Panc1 (cell line): ENCODE measurements at regions not wholly inside any gene's neighbourhood (a gene's known extent, or its start where the extent isn't known, plus 50 kb on each side); places are given as distances from the start of the nearest gene placed in this dataset.

Source experiments
- ATAC-seq: fragments of 200-7000 bp; cut with Tn5 transposase; 2 replicates; pipeline ENCODE4 v1.9.1; 2020; ENCODE audit warnings: mild to moderate bottlenecking, moderate library complexity
- BruUV-seq: library from RNA; stranded (reverse); fragments of 400-500 nt; replicated peaks from 2 replicates; lab custom pipeline; 2021; lab: Mats Ljungman, UMichigan
- CTCF ChIA-PET: fragments of 300-600 bp; sonication (Branson Sonifier 250); formaldehyde crosslinking; loops from one replicate; lab custom pipeline; 2022; ENCODE audit warnings: antibody characterized with exemption; lab: Charles Lee
- POLR2A ChIA-PET: fragments of 300-600 bp; sonication (Branson Sonifier 250); formaldehyde crosslinking; loops from one replicate; lab custom pipeline; 2022; ENCODE audit warnings: antibody characterized with exemption; lab: Charles Lee
- DNase-seq: peaks from one replicate; pipeline ENCODE4 v3.0.0-alpha.2; 2010; ENCODE audit warnings: low read depth, low spot score
- H3K27ac ChIP-seq: 2 replicates; pipeline ENCODE4 v1.5.1; 2011; ENCODE audit warnings: mild to moderate bottlenecking, low read length, inconsistent platforms
- H3K27me3 ChIP-seq: fragments of 200-500 bp; sonication (Bioruptor generic); 2 replicates; pipeline ENCODE4 v1.6.0; 2014; ENCODE audit warnings: low read length, inconsistent platforms; ENCODE audit not compliant: control insufficient read depth, insufficient read depth
- H3K36me3 ChIP-seq: fragments of 200-500 bp; sonication (Bioruptor generic); 2 replicates; pipeline ENCODE4 v1.5.1; 2014; ENCODE audit warnings: inconsistent platforms, mild to moderate bottlenecking, low read length, moderate library complexity; ENCODE audit not compliant: control insufficient read depth, insufficient read depth
- H3K4me1 ChIP-seq: 2 replicates; pipeline ENCODE4 v1.5.1; 2011; ENCODE audit warnings: inconsistent platforms, mild to moderate bottlenecking, low read length, moderate library complexity; ENCODE audit not compliant: control insufficient read depth, insufficient read depth
- H3K4me3 ChIP-seq, 2 experiments: 2 replicates each; pipeline ENCODE4 v1.5.1; 2011 to 2012; ENCODE audit warnings: low read depth in 2 of 2, low read length in 2 of 2, mild to moderate bottlenecking in 2 of 2, inconsistent platforms in 1 of 2, moderate library complexity in 1 of 2
- H3K9me3 ChIP-seq: fragments of 200-500 bp; sonication (Bioruptor generic); 2 replicates; pipeline ENCODE4 v1.5.1; 2014; ENCODE audit warnings: low read depth, mild to moderate bottlenecking, inconsistent platforms, low read length, moderate library complexity; ENCODE audit not compliant: control insufficient read depth, insufficient read depth
- POLR2AphosphoS5 ChIP-seq: IDR thresholded peaks from 2 replicates; pipeline ENCODE4 v1.6.1; 2012; ENCODE audit warnings: mild to moderate bottlenecking, low read depth, low read length, moderate library complexity
- SIN3A ChIP-seq: IDR thresholded peaks from 2 replicates; pipeline ENCODE4 v1.6.1; 2012; ENCODE audit warnings: low read depth, mild to moderate bottlenecking, low read length, moderate library complexity, borderline replicate concordance; ENCODE audit not compliant: insufficient read depth
- TCF7L2 ChIP-seq: IDR thresholded peaks from 2 replicates; pipeline ENCODE4 v1.6.1; 2011; ENCODE audit warnings: mild to moderate bottlenecking, low read depth, low read length, inconsistent platforms
- in situ Hi-C: cut with HindIII; loops from 2 replicates; pipeline ENCODE4 v1.10.0; 2016; ENCODE audit warnings: low sequenced_read_pairs, low pct_unique_long_range_greater_than_20kb
- intact Hi-C: fragments of 100-400 bp; cut with micrococcal nuclease; formaldehyde crosslinking; loops from one replicate; pipeline ENCODE4 v1.10.0; 2022; ENCODE audit not compliant: unreplicated experiment
- TF ChIP-seq, protein P1 (sequence below), 2 experiments: IDR thresholded peaks; 2 replicates each; pipeline ENCODE4 v1.6.1; 2011 to 2012; ENCODE audit warnings: low read depth in 2 of 2, control low read depth in 1 of 2, low read length in 1 of 2, mild to moderate bottlenecking in 1 of 2, moderate library complexity in 1 of 2; ENCODE audit not compliant: insufficient read depth in 1 of 2
- TF ChIP-seq, protein P2 (sequence below): fragments of 450-650 bp; IDR thresholded peaks from 2 replicates; pipeline ENCODE4 v1.5.1; 2017; ENCODE audit warnings: mild to moderate bottlenecking

DNA sequence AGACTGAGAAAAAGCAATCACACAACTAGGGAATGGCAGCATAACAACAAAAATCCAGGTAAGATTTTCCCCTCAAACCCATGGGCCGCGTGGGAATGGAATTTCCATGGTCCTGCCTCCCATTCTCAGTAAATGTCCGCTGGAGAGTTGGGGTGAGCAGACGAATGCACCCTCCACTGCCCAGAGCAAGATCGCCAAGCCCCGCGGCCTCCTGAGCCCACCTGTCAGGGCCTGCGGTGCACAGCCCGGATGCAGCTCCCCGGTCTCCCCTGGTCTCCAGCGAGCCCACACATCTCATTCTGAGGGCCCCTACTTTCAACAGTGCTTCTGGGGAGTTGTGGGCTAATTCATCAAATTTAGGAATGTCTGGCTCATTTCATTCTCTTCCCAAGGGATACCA lies 327.4 kb upstream of the HS6ST1 start:
- DNase-seq (no peak), ATAC-seq (no peak)
- no TSS peak for BruUV-seq
- no peak for TF ChIP-seq TCF7L2
- TF ChIP-seq, protein P1, sequence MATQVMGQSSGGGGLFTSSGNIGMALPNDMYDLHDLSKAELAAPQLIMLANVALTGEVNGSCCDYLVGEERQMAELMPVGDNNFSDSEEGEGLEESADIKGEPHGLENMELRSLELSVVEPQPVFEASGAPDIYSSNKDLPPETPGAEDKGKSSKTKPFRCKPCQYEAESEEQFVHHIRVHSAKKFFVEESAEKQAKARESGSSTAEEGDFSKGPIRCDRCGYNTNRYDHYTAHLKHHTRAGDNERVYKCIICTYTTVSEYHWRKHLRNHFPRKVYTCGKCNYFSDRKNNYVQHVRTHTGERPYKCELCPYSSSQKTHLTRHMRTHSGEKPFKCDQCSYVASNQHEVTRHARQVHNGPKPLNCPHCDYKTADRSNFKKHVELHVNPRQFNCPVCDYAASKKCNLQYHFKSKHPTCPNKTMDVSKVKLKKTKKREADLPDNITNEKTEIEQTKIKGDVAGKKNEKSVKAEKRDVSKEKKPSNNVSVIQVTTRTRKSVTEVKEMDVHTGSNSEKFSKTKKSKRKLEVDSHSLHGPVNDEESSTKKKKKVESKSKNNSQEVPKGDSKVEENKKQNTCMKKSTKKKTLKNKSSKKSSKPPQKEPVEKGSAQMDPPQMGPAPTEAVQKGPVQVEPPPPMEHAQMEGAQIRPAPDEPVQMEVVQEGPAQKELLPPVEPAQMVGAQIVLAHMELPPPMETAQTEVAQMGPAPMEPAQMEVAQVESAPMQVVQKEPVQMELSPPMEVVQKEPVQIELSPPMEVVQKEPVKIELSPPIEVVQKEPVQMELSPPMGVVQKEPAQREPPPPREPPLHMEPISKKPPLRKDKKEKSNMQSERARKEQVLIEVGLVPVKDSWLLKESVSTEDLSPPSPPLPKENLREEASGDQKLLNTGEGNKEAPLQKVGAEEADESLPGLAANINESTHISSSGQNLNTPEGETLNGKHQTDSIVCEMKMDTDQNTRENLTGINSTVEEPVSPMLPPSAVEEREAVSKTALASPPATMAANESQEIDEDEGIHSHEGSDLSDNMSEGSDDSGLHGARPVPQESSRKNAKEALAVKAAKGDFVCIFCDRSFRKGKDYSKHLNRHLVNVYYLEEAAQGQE (IDR thresholded peaks at IDR 0.05; ENCODE audit: insufficient read depth in 1 of 2, low read depth in 2 of 2, low read length in 1 of 2) = no peak
- TF ChIP-seq, protein P2, sequence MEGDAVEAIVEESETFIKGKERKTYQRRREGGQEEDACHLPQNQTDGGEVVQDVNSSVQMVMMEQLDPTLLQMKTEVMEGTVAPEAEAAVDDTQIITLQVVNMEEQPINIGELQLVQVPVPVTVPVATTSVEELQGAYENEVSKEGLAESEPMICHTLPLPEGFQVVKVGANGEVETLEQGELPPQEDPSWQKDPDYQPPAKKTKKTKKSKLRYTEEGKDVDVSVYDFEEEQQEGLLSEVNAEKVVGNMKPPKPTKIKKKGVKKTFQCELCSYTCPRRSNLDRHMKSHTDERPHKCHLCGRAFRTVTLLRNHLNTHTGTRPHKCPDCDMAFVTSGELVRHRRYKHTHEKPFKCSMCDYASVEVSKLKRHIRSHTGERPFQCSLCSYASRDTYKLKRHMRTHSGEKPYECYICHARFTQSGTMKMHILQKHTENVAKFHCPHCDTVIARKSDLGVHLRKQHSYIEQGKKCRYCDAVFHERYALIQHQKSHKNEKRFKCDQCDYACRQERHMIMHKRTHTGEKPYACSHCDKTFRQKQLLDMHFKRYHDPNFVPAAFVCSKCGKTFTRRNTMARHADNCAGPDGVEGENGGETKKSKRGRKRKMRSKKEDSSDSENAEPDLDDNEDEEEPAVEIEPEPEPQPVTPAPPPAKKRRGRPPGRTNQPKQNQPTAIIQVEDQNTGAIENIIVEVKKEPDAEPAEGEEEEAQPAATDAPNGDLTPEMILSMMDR = no peak
- TF ChIP-seq SIN3A = no peak
- TF ChIP-seq POLR2AphosphoS5 = no peak
- CTCF ChIA-PET = no interaction called here
- Histone ChIP-seq H3K4me1 (no peaks in the 10 kb centered on the region), H3K4me3 (no peak overlapping the region), H3K9me3 (no peaks in the 10 kb centered on the region), H3K36me3 (no peaks in the 10 kb centered on the region), H3K27ac (no peak overlapping the region), H3K27me3 (no peaks in the 10 kb centered on the region)
- POLR2A ChIA-PET = no interaction called here
- intact Hi-C loops (no loop called here), in situ Hi-C loops (no loop called here)

DNA sequence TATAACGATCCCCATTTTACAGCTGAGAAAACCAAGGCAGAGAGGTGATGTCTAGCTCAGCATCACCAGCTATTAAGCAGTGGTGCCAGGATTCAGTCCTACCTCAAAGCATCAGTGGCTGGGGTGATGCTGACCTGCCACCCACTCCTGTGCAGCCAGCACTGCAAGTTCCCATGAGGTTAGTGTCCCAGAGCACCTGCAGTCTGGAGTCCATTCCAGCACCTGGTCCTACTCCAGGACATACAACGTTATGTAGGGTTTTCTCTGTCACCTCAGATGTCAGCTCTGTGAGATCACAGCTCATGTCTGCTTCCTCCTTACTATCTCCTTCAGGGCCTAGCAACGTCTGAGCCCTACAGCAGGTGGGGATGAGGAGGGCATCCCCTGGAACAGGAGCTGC lies 328.0 kb upstream of the HS6ST1 start:
- no peak for DNase-seq
- Histone ChIP-seq H3K4me1 (no peaks in the 10 kb centered on the region), H3K27ac (no peak overlapping the region), H3K36me3 (no peaks in the 10 kb centered on the region), H3K9me3 (no peaks in the 10 kb centered on the region), H3K27me3 (no peaks in the 10 kb centered on the region), H3K4me3 (no peak overlapping the region)
- POLR2A ChIA-PET = interaction anchor here (0.6 kb wide), 1 partner anchor 236 kb away, joined by 5 read pairs; no protein-coding TSS in a partner anchor
- BruUV-seq = no TSS peak
- intact Hi-C loops = no loop called here
- TF ChIP-seq SIN3A (no peak), POLR2AphosphoS5 (no peak), TCF7L2 (no peak)
- TF ChIP-seq, protein P2 = no peak
- in situ Hi-C loops = no loop called here
- CTCF ChIA-PET = no interaction called here
- ATAC-seq = no peak; the same call in 1 of the 2 replicates
